Body of pancreas (tissue), 4 donors: ENCODE measurements at regions not wholly inside any gene's neighbourhood (a gene's known extent, or its start where the extent isn't known, plus 50 kb on each side); places are given as distances from the start of the nearest gene placed in this dataset.

Experiments used
- POLR2A ChIP-seq, 3 donors: fragments of 450-650 bp; IDR thresholded peaks; one replicate each; pipeline ENCODE4 v1.6.1; 2016; ENCODE audit warnings: antibody characterized with exemption in 3 of 3, mild to moderate bottlenecking in 2 of 3
- TF ChIP-seq, protein P1 (sequence below), 7 experiments: fragments of 450-650 bp in 4 of 7; fragments of 200-600 bp in 3 of 7; sonication (generic) in 3 of 7; IDR thresholded peaks; one replicate each; pipeline ENCODE4 v1.5.1; 2016 to 2019; ENCODE audit warnings: antibody characterized with exemption in 7 of 7

DNA sequence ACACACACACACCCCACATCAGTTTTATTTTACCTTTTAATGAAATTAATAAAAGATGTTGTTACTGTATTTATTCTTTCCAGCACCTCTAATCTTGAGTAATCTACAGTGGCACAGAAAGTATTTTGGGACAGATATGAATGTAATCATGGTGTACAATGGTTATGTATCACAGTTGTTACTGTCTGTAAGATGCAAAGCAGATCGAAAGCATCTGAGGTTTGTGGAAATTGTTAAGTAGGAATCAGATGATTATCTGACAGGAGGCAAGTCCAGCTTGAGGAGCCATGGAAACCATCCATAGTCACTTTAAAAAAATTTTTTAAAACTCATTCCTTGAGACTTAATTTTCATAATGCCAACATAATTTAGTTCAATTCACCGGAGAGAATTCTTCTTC, 636.3 kb upstream of the MARCKS start:
- no peak for TF ChIP-seq POLR2A (IDR thresholded peaks at IDR 0.05)
- TF ChIP-seq, protein P1, sequence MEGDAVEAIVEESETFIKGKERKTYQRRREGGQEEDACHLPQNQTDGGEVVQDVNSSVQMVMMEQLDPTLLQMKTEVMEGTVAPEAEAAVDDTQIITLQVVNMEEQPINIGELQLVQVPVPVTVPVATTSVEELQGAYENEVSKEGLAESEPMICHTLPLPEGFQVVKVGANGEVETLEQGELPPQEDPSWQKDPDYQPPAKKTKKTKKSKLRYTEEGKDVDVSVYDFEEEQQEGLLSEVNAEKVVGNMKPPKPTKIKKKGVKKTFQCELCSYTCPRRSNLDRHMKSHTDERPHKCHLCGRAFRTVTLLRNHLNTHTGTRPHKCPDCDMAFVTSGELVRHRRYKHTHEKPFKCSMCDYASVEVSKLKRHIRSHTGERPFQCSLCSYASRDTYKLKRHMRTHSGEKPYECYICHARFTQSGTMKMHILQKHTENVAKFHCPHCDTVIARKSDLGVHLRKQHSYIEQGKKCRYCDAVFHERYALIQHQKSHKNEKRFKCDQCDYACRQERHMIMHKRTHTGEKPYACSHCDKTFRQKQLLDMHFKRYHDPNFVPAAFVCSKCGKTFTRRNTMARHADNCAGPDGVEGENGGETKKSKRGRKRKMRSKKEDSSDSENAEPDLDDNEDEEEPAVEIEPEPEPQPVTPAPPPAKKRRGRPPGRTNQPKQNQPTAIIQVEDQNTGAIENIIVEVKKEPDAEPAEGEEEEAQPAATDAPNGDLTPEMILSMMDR (IDR thresholded peaks at IDR 0.05): no peak
